Fibroblast of lung (primary cell): ENCODE measurements at regions not wholly inside any gene's neighbourhood (a gene's known extent, or its start where the extent isn't known, plus 50 kb on each side); places are given as distances from the start of the nearest gene placed in this dataset.
"Not testable (repeated sequence)": the region's sequence is repeated elsewhere in the genome, so short reads cannot be mapped to it uniquely, and the experiment has no call there.

ENCODE experiments used
- DNase-seq, 2 donors: peaks; one replicate each; pipeline versions ENCODE4 v3.0.0 to v3.0.0-alpha.2; 2010; ENCODE audit warnings: low read depth in 2 of 2
- H2AFZ ChIP-seq: 2 replicates; pipeline ENCODE4 v1.5.1; 2012; ENCODE audit warnings: low read length, control low read depth, inconsistent platforms
- H3K27ac ChIP-seq: 2 replicates; pipeline ENCODE4 v1.5.1; 2011; ENCODE audit warnings: low read length, control low read depth; ENCODE audit not compliant: insufficient read depth
- H3K27me3 ChIP-seq: 2 replicates; pipeline ENCODE4 v1.5.1; 2011; ENCODE audit warnings: mild to moderate bottlenecking, low read length; ENCODE audit not compliant: control insufficient read depth, insufficient read depth
- H3K36me3 ChIP-seq: 2 replicates; pipeline ENCODE4 v1.5.1; 2011; ENCODE audit warnings: low read length; ENCODE audit not compliant: control insufficient read depth, insufficient read depth
- H3K4me1 ChIP-seq: 2 replicates; pipeline ENCODE4 v1.5.1; 2011; ENCODE audit warnings: low read length; ENCODE audit not compliant: control insufficient read depth, insufficient read depth; ENCODE audit errors: extremely low read depth
- H3K4me2 ChIP-seq: 2 replicates; pipeline ENCODE4 v1.5.1; 2011; ENCODE audit warnings: low read length, control low read depth; ENCODE audit not compliant: insufficient read depth; ENCODE audit errors: extremely low read depth
- H3K4me3 ChIP-seq, 4 experiments: fragments of 200-600 bp in 1 of 4; sonication (generic) in 1 of 4; replicated peaks in 1 of 4; 2 replicates each; pipeline ENCODE4 v1.5.1; 2011 to 2016; ENCODE audit warnings: low read length in 4 of 4, low read depth in 3 of 4, mild to moderate bottlenecking in 3 of 4, control low read depth in 2 of 4, inconsistent platforms in 1 of 4, mixed read lengths in 1 of 4; ENCODE audit not compliant: insufficient read depth in 1 of 4; ENCODE audit errors: control extremely low read depth in 1 of 4
- H3K79me2 ChIP-seq: 2 replicates; pipeline ENCODE4 v1.5.1; 2012; ENCODE audit warnings: mild to moderate bottlenecking, low read length, inconsistent platforms; ENCODE audit not compliant: control insufficient read depth, insufficient read depth
- H3K9ac ChIP-seq: 2 replicates; pipeline ENCODE4 v1.5.1; 2011; ENCODE audit warnings: mild to moderate bottlenecking, low read length, control low read depth; ENCODE audit not compliant: insufficient read depth
- H3K9me3 ChIP-seq: 2 replicates; pipeline ENCODE4 v1.5.1; 2012; ENCODE audit warnings: low read depth, low read length; ENCODE audit not compliant: control insufficient read depth, insufficient read depth
- H4K20me1 ChIP-seq: 2 replicates; pipeline ENCODE4 v1.5.1; 2011; ENCODE audit warnings: low read length; ENCODE audit not compliant: control insufficient read depth, insufficient read depth; ENCODE audit errors: extremely low read depth
- CTCF ChIP-seq, 2 donors: IDR thresholded peaks in 1 of 2; conservative IDR thresholded peaks in 1 of 2; 1 replicate in 1 of 2; 2 replicates in 1 of 2; pipeline ENCODE4 v1.5.1; 2011 to 2012; ENCODE audit warnings: low read length in 2 of 2, control low read depth in 1 of 2, inconsistent platforms in 1 of 2, low read depth in 1 of 2, mild to moderate bottlenecking in 1 of 2
- EZH2 ChIP-seq: IDR thresholded peaks from 2 replicates; pipeline ENCODE4 v1.5.1; 2012; ENCODE audit warnings: low read length, control low read depth, mild to moderate bottlenecking; ENCODE audit errors: missing control alignments

- Histone ChIP-seq H3K36me3 (no peaks in the 10 kb centered on the region), H3K9me3 (no peaks in the 10 kb centered on the region), H3K4me2 (no peak overlapping the region), H3K9ac (no peak overlapping the region), H3K4me3 (no peak overlapping the region), H4K20me1 (no peaks in the 10 kb centered on the region), H3K4me1 (no peaks in the 10 kb centered on the region), H3K27me3 (no peaks in the 10 kb centered on the region), H3K27ac (no peak overlapping the region), H3K79me2 (no peaks in the 10 kb centered on the region), H2AFZ (no peak overlapping the region)
- no peak for DNase-seq
- no peak for TF ChIP-seq EZH2
- no peak for TF ChIP-seq CTCF (conservative IDR thresholded peaks at IDR 0.05 in 1 of 2, IDR thresholded peaks at IDR 0.05 in 1 of 2; ENCODE audit: low read depth in 1 of 2, low read length in 2 of 2)
Measured at GRCh38 chr6:6742535-6742934, 154.0 kb downstream of the LY86 start.

- Histone ChIP-seq H3K4me1 (peaks cover 2% of the 10 kb centered on the region), H3K79me2 (no peaks in the 10 kb centered on the region), H3K9me3 (no peaks in the 10 kb centered on the region), H3K4me2 (no peak overlapping the region), H3K27ac (no peak overlapping the region), H3K27me3 (no peaks in the 10 kb centered on the region), H3K9ac (no peak overlapping the region), H4K20me1 (no peaks in the 10 kb centered on the region), H2AFZ (no peak overlapping the region), H3K36me3 (no peaks in the 10 kb centered on the region), H3K4me3 (no peak overlapping the region)
- no peak for DNase-seq
- TF ChIP-seq CTCF (conservative IDR thresholded peaks at IDR 0.05 in 1 of 2, IDR thresholded peaks at IDR 0.05 in 1 of 2; ENCODE audit: low read depth in 1 of 2, low read length in 2 of 2) = no peak
Measured at GRCh38 chr6:6744551-6744950, 156.0 kb downstream of the LY86 start.

DNA sequence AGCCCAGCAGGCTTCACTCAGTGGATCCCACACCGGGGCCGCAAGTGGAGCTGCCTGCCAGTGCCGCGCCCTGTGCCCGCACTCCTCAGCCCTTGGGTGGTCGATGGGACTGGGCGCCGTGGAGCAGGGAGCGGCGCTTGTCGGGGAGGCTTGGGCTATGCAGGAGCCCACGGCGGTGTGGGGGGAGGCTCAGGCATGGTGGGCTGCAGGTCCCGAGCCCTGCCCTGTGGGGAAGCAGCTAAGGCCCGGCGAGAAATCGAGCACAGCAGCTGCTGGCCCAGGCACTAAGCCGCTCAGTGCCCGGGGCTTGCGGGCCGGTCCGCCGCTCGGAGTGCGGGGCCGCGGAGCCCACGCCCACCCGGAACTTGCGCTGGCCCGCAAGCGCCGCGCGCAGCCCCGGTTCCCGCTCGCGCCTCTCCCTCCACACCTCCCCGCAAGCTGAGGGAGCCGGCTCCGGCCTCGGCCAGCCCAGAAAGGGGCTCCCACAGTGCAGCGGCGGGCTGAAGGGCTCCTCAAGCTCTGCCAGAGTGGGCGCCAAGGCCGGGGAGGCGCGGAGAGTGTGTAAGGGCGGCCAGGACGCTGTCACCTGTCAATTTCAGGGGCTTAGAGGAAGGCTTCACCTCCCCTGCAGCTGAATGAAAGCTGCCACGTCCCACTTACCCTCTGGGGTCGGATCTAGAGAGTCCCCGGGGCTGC is 157.3 kb downstream of the LY86 start:
- not testable (repeated sequence) for H3K9ac ChIP-seq, H3K79me2 ChIP-seq, H3K9me3 ChIP-seq, H2AFZ ChIP-seq, H3K27me3 ChIP-seq, H3K36me3 ChIP-seq, DNase-seq, H3K27ac ChIP-seq, H3K4me2 ChIP-seq, H4K20me1 ChIP-seq, H3K4me3 ChIP-seq
- peaks cover 11% of the 10 kb centered on the region for H3K4me1 ChIP-seq
